Activated T-helper 17 cell treated with anti-CD3 and anti-CD28 coated beads, Interleukin-2, amount 50 U/mL, for 72 hours (primary cell): ENCODE measurements at regions not wholly inside any gene's neighbourhood (a gene's known extent, or its start where the extent isn't known, plus 50 kb on each side); places are given as distances from the start of the nearest gene placed in this dataset.

Source experiments
- ATAC-seq: fragments of 150-1000 bp; cut with Tn5 transposase; replicated peaks from 2 replicates; pipeline ENCODE4 v1.10.0; 2021; ENCODE audit warnings: mild to moderate bottlenecking, moderate library complexity
- H3K27ac Mint-ChIP-seq: one replicate; pipeline ENCODE4 v1.8.0; 2022; ENCODE audit warnings: mixed read lengths
- H3K27me3 Mint-ChIP-seq: one replicate; pipeline ENCODE4 v1.8.0; 2022; ENCODE audit warnings: mixed read lengths
- H3K36me3 Mint-ChIP-seq: one replicate; pipeline ENCODE4 v1.8.0; 2022; ENCODE audit warnings: low read depth, mild to moderate bottlenecking, mixed read lengths
- H3K4me1 Mint-ChIP-seq: one replicate; pipeline ENCODE4 v1.8.0; 2022; ENCODE audit warnings: mixed read lengths
- H3K4me3 Mint-ChIP-seq: one replicate; pipeline ENCODE4 v1.8.0; 2022; ENCODE audit warnings: mild to moderate bottlenecking, mixed read lengths
- H3K9me3 Mint-ChIP-seq: one replicate; pipeline ENCODE4 v1.8.0; 2022; ENCODE audit warnings: mixed read lengths

- H3K27ac Mint-ChIP-seq = no peak overlapping the region
- H3K36me3 Mint-ChIP-seq = no peaks in the 10 kb centered on the region
- H3K4me1 Mint-ChIP-seq = no peaks in the 10 kb centered on the region
- H3K27me3 Mint-ChIP-seq = peaks cover 16% of the 10 kb centered on the region
- H3K4me3 Mint-ChIP-seq = no peak overlapping the region
- no peak for ATAC-seq
- H3K9me3 Mint-ChIP-seq = no peaks in the 10 kb centered on the region
These were observed 140.3 kb downstream of the CDC5L start for GRCh38 chr6:44527583-44528369.

GRCh38 chr6:44528370-44528644 lies 140.8 kb downstream of the CDC5L start:
- H3K27ac Mint-ChIP-seq = no peak overlapping the region
- no peak overlapping the region for H3K4me3 Mint-ChIP-seq
- no peaks in the 10 kb centered on the region for H3K4me1 Mint-ChIP-seq
- no peak for ATAC-seq
- peaks cover 16% of the 10 kb centered on the region for H3K27me3 Mint-ChIP-seq
- H3K9me3 Mint-ChIP-seq = no peaks in the 10 kb centered on the region
- H3K36me3 Mint-ChIP-seq = no peaks in the 10 kb centered on the region

DNA sequence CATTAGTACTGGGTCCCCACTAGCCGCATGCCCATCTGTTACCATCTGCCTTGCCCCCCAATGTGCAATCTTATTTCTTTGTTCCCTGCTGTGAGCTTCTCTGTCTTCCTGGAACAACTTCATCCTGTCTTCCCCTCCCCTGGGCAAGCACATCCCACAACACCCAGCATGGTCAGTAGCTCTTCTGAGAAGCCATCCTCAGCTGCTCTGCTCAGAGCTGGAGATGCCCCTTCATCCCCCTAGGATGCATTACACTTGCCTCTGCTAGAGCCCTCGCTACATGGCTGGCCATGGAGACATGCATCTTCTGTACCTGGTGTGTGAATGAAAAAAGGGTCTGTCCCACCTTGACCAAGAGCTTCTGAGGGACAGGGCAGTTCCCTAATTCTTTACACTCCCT lies 141.2 kb downstream of the CDC5L start:
- Mint-ChIP-seq H3K4me1 (no peaks in the 10 kb centered on the region), H3K9me3 (no peaks in the 10 kb centered on the region), H3K27ac (no peak overlapping the region), H3K36me3 (no peaks in the 10 kb centered on the region), H3K4me3 (no peak overlapping the region), H3K27me3 (peaks cover 16% of the 10 kb centered on the region)
- no peak for ATAC-seq

DNA sequence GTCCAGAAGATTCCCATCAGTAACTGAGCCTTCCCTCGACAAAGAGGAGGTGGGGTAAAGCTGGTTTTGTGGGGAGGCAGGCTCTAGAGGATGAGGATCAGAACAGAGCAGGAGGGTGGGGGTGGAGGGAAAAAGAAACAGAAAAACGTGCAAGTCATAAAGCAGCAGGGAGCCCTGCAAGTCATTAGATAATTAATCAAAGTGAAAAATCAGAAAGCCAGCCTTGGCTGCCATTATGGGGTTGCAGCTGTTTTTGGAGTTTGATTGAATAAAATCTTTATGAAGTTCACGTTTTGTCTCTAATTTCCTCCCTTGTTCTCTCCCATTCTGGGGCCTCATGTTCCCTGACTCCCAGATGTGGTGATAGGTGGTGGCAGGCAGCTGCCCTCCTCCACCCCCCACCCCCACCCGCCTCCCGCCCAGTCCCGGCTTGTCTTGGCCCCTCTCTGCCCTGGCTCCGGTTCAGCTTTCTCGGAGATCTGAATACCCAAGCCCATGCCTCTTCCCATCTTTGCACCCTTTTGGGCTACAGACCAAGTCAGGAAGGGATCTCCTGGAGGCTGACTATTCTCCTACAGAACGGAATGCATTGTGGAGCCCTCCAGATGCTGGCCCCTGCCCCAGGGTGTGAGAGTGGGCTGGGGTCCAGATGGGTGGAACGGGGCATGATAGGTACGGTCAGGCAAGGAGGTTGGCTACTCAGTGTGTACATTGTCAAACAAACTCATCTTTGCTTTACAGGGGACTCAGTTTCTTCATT lies 141.8 kb downstream of the CDC5L start:
- Mint-ChIP-seq H3K9me3 (no peaks in the 10 kb centered on the region), H3K27me3 (peaks cover 11% of the 10 kb centered on the region), H3K4me3 (no peak overlapping the region), H3K36me3 (no peaks in the 10 kb centered on the region), H3K27ac (no peak overlapping the region), H3K4me1 (no peaks in the 10 kb centered on the region)
- no peak for ATAC-seq

DNA sequence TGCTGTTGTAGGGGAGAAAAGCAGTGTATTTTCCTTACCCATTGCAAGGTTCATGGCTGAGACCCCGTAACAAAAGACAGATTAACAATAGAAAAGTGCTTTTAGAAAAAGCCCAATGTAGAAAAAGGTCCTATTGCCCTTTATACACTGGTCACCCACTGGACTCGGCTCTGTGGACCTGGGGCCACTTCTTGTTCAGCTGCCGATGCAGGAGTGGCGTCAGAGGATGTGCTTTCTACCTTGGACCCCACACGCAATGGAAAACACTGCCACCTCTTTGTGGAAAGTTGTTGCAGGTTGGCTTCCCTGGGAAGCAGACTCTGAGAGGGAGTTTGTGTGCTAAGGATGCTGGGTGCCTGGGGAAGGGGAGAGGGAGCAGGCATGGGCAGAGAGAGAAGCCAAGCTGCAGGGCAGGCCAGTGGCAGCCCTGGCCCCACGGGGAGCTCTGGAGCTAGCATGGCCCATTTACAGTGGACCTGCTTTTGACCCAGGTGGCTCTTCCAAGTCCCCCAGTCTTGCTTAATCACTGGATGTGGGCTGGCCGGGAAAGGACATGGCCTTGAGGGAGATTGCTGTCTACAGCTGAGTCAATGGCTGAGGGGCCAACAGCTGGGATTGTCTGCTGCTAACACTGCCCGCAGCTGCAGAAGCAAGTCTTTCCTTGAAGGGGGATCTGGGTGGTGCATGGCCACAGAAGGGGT lies 142.9 kb downstream of the CDC5L start:
- no peak overlapping the region for H3K4me3 Mint-ChIP-seq
- no peak overlapping the region for H3K27ac Mint-ChIP-seq
- H3K9me3 Mint-ChIP-seq = no peaks in the 10 kb centered on the region
- ATAC-seq = no peak
- H3K27me3 Mint-ChIP-seq = peaks cover 10% of the 10 kb centered on the region
- H3K4me1 Mint-ChIP-seq = no peaks in the 10 kb centered on the region
- H3K36me3 Mint-ChIP-seq = no peaks in the 10 kb centered on the region

DNA sequence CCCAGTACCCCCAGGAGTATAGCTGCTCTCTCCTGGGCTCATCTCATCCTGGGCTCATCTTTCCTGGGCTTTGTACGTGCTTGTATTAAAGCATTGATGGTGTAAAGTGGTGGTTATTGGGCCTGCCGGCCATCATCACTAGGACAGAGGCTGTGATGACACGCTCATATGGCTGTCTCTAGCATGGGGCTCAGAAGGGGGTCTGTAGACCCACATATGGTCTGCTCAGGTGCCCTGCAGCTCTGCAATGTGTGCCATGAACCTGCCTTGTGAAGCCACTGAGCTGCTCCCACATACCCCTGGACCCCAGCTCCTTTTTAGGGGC lies 143.4 kb downstream of the CDC5L start:
- no peak for ATAC-seq
- H3K36me3 Mint-ChIP-seq = no peaks in the 10 kb centered on the region
- no peak overlapping the region for H3K27ac Mint-ChIP-seq
- H3K4me1 Mint-ChIP-seq = no peaks in the 10 kb centered on the region
- peaks cover 9% of the 10 kb centered on the region for H3K27me3 Mint-ChIP-seq
- H3K9me3 Mint-ChIP-seq = no peaks in the 10 kb centered on the region
- no peak overlapping the region for H3K4me3 Mint-ChIP-seq

GRCh38 chr6:44531442-44532015 lies 144.0 kb downstream of the CDC5L start:
- H3K36me3 Mint-ChIP-seq = no peaks in the 10 kb centered on the region
- ATAC-seq = no peak
- H3K4me3 Mint-ChIP-seq = no peak overlapping the region
- no peaks in the 10 kb centered on the region for H3K9me3 Mint-ChIP-seq
- H3K4me1 Mint-ChIP-seq = no peaks in the 10 kb centered on the region
- H3K27ac Mint-ChIP-seq = no peak overlapping the region
- H3K27me3 Mint-ChIP-seq = peaks cover 2% of the 10 kb centered on the region

- Mint-ChIP-seq H3K4me3 (no peak overlapping the region), H3K36me3 (no peaks in the 10 kb centered on the region)
- no peak for ATAC-seq
These were observed 145.9 kb downstream of the CDC5L start for GRCh38 chr6:44533421-44533820.

DNA sequence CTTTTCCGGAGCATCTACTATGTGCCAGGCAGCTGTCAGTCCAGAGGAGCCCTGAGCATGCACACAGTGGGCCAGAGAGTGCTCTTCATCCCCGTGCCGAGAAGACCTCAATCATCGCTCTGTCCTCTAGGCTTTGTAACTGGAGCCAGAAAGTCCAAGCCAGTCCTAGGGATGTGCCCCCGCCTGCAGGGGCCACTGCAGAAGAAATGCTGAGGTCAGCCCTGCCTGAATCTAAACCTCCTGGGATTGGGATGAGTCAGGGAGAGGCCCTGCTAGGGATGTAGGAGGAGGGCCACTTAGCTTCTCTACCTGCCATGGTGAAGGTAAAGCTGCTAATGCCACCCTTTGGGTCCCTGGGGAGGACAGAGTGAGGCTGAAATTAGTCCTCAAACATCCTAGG lies 146.8 kb downstream of the CDC5L start:
- no peaks in the 10 kb centered on the region for H3K36me3 Mint-ChIP-seq
- no peaks in the 10 kb centered on the region for H3K9me3 Mint-ChIP-seq
- no peaks in the 10 kb centered on the region for H3K27me3 Mint-ChIP-seq
- no peaks in the 10 kb centered on the region for H3K4me1 Mint-ChIP-seq
- no peak overlapping the region for H3K27ac Mint-ChIP-seq
- no peak overlapping the region for H3K4me3 Mint-ChIP-seq
- no peak for ATAC-seq

More at GRCh38 chr6:44533421-44533820, 145.9 kb downstream of the CDC5L start:
- Mint-ChIP-seq H3K9me3 (no peaks in the 10 kb centered on the region), H3K27ac (no peak overlapping the region), H3K27me3 (no peaks in the 10 kb centered on the region), H3K4me1 (no peaks in the 10 kb centered on the region)

GRCh38 chr6:44535446-44535845 lies 147.9 kb downstream of the CDC5L start:
- H3K27ac Mint-ChIP-seq = no peak overlapping the region
- H3K9me3 Mint-ChIP-seq = no peaks in the 10 kb centered on the region
- H3K4me1 Mint-ChIP-seq = no peaks in the 10 kb centered on the region
- H3K4me3 Mint-ChIP-seq = no peak overlapping the region
- ATAC-seq = no peak
- no peaks in the 10 kb centered on the region for H3K27me3 Mint-ChIP-seq
- H3K36me3 Mint-ChIP-seq = no peaks in the 10 kb centered on the region

DNA sequence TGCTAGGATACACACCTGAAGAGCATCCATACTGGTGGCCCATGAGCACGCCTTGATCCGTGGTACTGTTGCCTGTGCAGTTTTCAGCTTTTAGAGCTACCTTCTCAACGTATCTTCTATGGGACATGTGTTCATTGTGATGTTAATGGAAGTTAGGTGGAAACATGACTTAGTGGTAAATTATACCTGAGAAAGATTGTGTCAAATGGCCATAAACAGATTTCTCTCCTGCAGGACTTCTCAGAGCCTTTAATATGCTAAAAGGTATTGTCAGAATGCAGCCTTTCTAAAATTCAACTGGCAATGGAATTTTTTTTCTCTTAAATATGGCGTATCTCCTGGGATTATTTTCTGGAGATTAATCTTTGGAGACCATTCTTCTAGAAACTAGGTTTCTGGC lies 148.5 kb downstream of the CDC5L start:
- no peaks in the 10 kb centered on the region for H3K9me3 Mint-ChIP-seq
- H3K4me1 Mint-ChIP-seq = no peaks in the 10 kb centered on the region
- no peaks in the 10 kb centered on the region for H3K36me3 Mint-ChIP-seq
- H3K27me3 Mint-ChIP-seq = no peaks in the 10 kb centered on the region
- no peak overlapping the region for H3K4me3 Mint-ChIP-seq
- ATAC-seq = no peak
- H3K27ac Mint-ChIP-seq = no peak overlapping the region

DNA sequence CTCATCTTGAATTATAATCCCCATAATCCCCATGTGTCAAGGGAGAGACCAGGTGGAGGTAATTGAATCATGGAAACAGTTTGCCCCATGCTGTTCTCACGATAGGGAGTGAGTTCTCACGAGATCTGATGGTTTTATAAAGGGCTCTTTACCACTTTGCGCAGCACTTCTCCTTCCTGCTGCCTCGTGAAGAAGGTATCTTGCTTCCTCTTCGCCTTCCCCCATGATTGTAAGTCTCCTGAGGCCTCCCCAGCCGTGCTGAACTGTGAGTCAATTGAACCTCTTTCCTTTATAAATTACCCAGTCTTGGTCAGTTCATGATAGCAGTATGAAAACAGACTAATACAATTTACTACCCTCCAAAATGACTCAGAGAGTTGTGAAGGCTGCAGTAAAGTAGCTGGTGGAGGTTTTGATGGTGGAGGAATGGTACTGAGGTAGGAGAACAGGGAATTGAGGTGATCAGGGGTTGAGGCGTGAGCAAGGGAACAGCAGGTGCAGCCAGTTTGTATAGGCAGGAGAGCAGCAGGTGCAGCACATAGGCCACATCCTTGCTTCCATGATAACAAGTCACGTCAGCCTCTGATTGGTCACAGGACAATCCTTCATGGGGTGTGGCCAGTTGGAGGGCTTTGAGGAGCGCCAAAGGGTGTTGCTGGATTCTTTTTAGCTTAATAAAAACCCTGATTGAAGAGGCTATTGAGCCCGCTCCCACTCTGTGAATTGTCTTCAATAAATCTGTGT lies 150.0 kb downstream of the CDC5L start:
- H3K4me1 Mint-ChIP-seq = no peaks in the 10 kb centered on the region
- no peaks in the 10 kb centered on the region for H3K36me3 Mint-ChIP-seq
- no peak overlapping the region for H3K4me3 Mint-ChIP-seq
- H3K27ac Mint-ChIP-seq = no peak overlapping the region
- H3K9me3 Mint-ChIP-seq = no peaks in the 10 kb centered on the region
- peaks cover 5% of the 10 kb centered on the region for H3K27me3 Mint-ChIP-seq
- no peak for ATAC-seq

- H3K4me3 Mint-ChIP-seq = no peak overlapping the region
- H3K27ac Mint-ChIP-seq = no peak overlapping the region
- H3K9me3 Mint-ChIP-seq = no peaks in the 10 kb centered on the region
- H3K27me3 Mint-ChIP-seq = peaks cover 6% of the 10 kb centered on the region
- H3K36me3 Mint-ChIP-seq = no peaks in the 10 kb centered on the region
- H3K4me1 Mint-ChIP-seq = no peaks in the 10 kb centered on the region
- no peak for ATAC-seq
These were observed 150.8 kb downstream of the CDC5L start for GRCh38 chr6:44538131-44538806.

DNA sequence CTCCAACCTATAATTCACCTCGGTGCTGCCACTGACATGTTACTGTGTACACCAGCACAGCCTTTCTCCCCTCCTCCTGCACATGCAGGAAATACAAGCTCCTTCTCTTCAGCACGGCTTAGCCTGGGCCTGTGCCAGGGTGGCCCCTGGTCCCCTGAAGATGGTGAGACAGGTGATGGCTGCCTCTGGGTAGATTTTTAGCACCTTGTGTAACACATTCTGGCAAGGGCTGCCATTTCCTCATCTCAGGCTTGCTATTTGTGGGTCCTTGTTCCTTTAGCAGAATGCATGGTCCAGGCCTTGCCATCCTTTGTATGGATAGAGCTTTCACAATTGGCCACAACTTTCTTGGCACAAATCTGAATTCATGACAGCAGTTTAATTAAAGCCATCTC lies 151.3 kb downstream of the CDC5L start:
- H3K36me3 Mint-ChIP-seq = no peaks in the 10 kb centered on the region
- no peak for ATAC-seq
- H3K4me1 Mint-ChIP-seq = no peaks in the 10 kb centered on the region
- no peak overlapping the region for H3K27ac Mint-ChIP-seq
- peaks cover 6% of the 10 kb centered on the region for H3K27me3 Mint-ChIP-seq
- no peaks in the 10 kb centered on the region for H3K9me3 Mint-ChIP-seq
- H3K4me3 Mint-ChIP-seq = no peak overlapping the region
